ENCODE measurements at regions not wholly inside any gene's neighbourhood (a gene's known extent, or its start where the extent isn't known, plus 50 kb on each side); places are given as distances from the start of the nearest gene placed in this dataset.

DNA sequence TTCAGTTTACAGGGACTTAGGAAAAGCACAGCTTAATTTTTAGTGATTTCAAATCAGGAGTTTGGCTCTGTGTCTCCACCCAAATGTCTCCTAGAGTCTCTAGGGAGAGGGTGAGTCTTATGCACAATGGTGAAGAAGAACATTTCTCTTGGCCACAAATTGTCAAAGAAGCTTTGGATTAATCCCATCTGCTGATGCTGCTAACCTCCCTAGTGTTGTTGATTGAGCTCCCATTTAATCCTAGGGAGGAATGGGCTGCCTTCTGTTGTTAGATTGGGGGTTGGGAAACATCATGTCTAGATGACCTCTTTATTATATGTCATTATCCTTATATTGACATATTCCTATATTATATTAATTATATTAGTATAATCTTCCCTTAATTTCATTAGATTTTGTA lies 50.0 kb upstream of the PASD1 start:
- TF ChIP-seq CTCF (conservative IDR thresholded peaks at IDR 0.05; ENCODE audit: low read depth, low read length) (no peak), EZH2 (IDR thresholded peaks at IDR 0.05; ENCODE audit: borderline replicate concordance, low read depth, low read length, poor library complexity, severe bottlenecking) (no peak)
